ENCODE measurements at regions not wholly inside any gene's neighbourhood (a gene's known extent, or its start where the extent isn't known, plus 50 kb on each side); places are given as distances from the start of the nearest gene placed in this dataset.

DNA sequence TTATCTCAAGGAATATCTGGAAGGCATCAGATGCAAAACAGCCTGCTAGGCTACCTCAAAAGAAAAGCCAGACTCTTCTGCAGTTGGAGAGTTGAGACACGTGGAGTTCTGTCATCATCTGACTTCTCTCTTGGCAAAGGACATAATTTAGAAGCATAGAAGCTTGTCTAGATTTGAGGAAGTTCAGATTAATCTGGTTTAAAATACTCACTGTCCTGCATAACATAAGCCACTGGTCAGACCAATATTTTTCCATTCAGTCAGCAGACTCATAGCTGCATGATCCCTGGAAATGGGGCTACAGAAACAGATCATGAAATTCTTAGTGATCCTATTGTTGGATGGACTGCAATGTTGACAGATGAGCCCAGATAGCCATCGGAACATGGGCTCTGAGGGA lies 349.0 kb downstream of the TXNL1 start:
- TF ChIP-seq ZNF124 (CRISPR knock-in tag; IDR thresholded peaks at IDR 0.05) (no peak), ZNF184 (CRISPR knock-in tag; IDR thresholded peaks at IDR 0.05) (no peak), XRCC5 (IDR thresholded peaks at IDR 0.05; ENCODE audit: low read depth, low read length) (no peak), HDAC8 (tag; IDR thresholded peaks at IDR 0.05) (no peak), U2AF2 (optimal IDR thresholded peaks at IDR 0.05; ENCODE audit: low read depth, low read length) (no peak), DNMT1 (IDR thresholded peaks at IDR 0.05) (no peak), ZNF324 (CRISPR knock-in tag; IDR thresholded peaks at IDR 0.05) (no peak), MTA3 (IDR thresholded peaks at IDR 0.05; ENCODE audit: borderline replicate concordance) (no peak), TARDBP (IDR thresholded peaks at IDR 0.05) (no peak), KDM5B (IDR thresholded peaks at IDR 0.05; ENCODE audit: insufficient replicate concordance, low read depth, low read length) (no peak)
- TF ChIP-seq, protein P1, sequence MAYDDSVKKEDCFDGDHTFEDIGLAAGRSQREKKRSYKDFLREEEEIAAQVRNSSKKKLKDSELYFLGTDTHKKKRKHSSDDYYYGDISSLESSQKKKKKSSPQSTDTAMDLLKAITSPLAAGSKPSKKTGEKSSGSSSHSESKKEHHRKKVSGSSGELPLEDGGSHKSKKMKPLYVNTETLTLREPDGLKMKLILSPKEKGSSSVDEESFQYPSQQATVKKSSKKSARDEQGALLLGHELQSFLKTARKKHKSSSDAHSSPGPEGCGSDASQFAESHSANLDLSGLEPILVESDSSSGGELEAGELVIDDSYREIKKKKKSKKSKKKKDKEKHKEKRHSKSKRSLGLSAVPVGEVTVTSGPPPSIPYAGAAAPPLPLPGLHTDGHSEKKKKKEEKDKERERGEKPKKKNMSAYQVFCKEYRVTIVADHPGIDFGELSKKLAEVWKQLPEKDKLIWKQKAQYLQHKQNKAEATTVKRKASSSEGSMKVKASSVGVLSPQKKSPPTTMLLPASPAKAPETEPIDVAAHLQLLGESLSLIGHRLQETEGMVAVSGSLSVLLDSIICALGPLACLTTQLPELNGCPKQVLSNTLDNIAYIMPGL (CRISPR knock-in tag; IDR thresholded peaks at IDR 0.05): no peak
- TF ChIP-seq, protein P2, sequence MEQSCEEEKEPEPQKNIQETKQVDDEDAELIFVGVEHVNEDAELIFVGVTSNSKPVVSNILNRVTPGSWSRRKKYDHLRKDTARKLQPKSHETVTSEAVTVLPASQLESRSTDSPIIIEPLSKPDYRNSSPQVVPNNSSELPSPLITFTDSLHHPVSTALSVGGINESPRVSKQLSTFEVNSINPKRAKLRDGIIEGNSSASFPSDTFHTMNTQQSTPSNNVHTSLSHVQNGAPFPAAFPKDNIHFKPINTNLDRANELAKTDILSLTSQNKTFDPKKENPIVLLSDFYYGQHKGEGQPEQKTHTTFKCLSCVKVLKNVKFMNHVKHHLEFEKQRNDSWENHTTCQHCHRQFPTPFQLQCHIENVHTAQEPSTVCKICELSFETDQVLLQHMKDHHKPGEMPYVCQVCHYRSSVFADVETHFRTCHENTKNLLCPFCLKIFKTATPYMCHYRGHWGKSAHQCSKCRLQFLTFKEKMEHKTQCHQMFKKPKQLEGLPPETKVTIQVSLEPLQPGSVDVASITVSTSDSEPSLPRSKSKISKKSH (CRISPR knock-in tag; IDR thresholded peaks at IDR 0.05): no peak
- Histone ChIP-seq H3K27ac (ENCODE audit: extremely low read depth, low read depth, low read length) (no peak overlapping the region), H3K9me1 (ENCODE audit: control insufficient read depth, insufficient read depth, low read length) (no peaks in the 10 kb centered on the region), H3K9me3 (replicated peaks; ENCODE audit: control insufficient read depth, insufficient read depth, low read depth, low read length) (no peaks in the 10 kb centered on the region), H3K27me3 (ENCODE audit: control insufficient read depth in 2 of 2, insufficient read depth in 2 of 2, low read length in 2 of 2) (peaks cover 0 to 4% of the 10 kb centered on the region in 2 experiments; a peak in 1 of 5 replicates), H3K9ac (ENCODE audit: insufficient read depth in 1 of 2, low read depth in 2 of 2, low read length in 2 of 2) (no peak overlapping the region), H2AFZ (ENCODE audit: low read depth, low read length) (no peak overlapping the region), H3K4me2 (ENCODE audit: insufficient read depth, low read length) (no peak overlapping the region), H3K79me2 (ENCODE audit: control insufficient read depth, insufficient read depth, low read length) (no peaks in the 10 kb centered on the region), H4K20me1 (replicated peaks; ENCODE audit: control insufficient read depth, insufficient read depth, low read length) (no peaks in the 10 kb centered on the region), H3K4me3 (no peak overlapping the region), H3K36me3 (ENCODE audit: control insufficient read depth, insufficient read depth, low read length) (no peaks in the 10 kb centered on the region), H3K4me1 (replicated peaks in 1 of 2; ENCODE audit: control insufficient read depth in 2 of 2, insufficient read depth in 2 of 2, low read length in 2 of 2) (no peaks in the 10 kb centered on the region)
- ATAC-seq: no peak
- in situ Hi-C loops (cut with MboI) (no loop called here), intact Hi-C loops (cut with micrococcal nuclease) (no loop called here)
- FAIRE-seq: no peak
- ChIA-PET POLR2A (no interaction called here), CTCF (ENCODE audit: low intra/inter-chr PET ratio) (no interaction called here)
- no peak for DNase-seq (ENCODE audit: extremely low read depth in 1 of 4, low spot score in 3 of 4)
- BruUV-seq (replicated peaks): no TSS peak
- 0% methylated on average over 2 of the region's 2 CpGs for WGBS (ENCODE audit: insufficient coverage, low coverage, missing lambda C conversion rate)
